Neuron (in vitro differentiated cells): ENCODE measurements at regions not wholly inside any gene's neighbourhood (a gene's known extent, or its start where the extent isn't known, plus 50 kb on each side); places are given as distances from the start of the nearest gene placed in this dataset.
"Not testable (repeated sequence)": the region's sequence is repeated elsewhere in the genome, so short reads cannot be mapped to it uniquely, and the experiment has no call there.

ENCODE experiments used
- H2AFZ ChIP-seq: one replicate; pipeline ENCODE4 v1.6.1; 2013; ENCODE audit warnings: low read depth, mild to moderate bottlenecking, inconsistent platforms, low read length, moderate library complexity
- H3K27me3 ChIP-seq: one replicate; pipeline ENCODE4 v1.6.1; 2013; ENCODE audit warnings: low read length; ENCODE audit not compliant: insufficient read depth
- H3K36me3 ChIP-seq: one replicate; pipeline ENCODE4 v1.6.1; 2013; ENCODE audit warnings: low read length; ENCODE audit not compliant: insufficient read depth
- H3K4me1 ChIP-seq: one replicate; pipeline ENCODE4 v1.6.1; 2013; ENCODE audit warnings: low read length; ENCODE audit not compliant: insufficient read depth
- H3K4me3 ChIP-seq: 2 replicates; pipeline ENCODE4 v1.5.1; 2013; ENCODE audit warnings: mild to moderate bottlenecking, low read length, moderate library complexity
- H3K9me3 ChIP-seq: one replicate; pipeline ENCODE4 v1.6.1; 2013; ENCODE audit warnings: low read length

- no peaks in the 10 kb centered on the region for H3K27me3 ChIP-seq
- no peaks in the 10 kb centered on the region for H3K4me1 ChIP-seq
- H3K4me3 ChIP-seq = no peak overlapping the region
These were observed 85.7 kb upstream of the PLD5 start for GRCh38 chr1:242610209-242610608.

GRCh38 chr1:242605521-242605920 lies 81.0 kb upstream of the PLD5 start:
- H3K36me3 ChIP-seq = no peaks in the 10 kb centered on the region
- H2AFZ ChIP-seq = no peak overlapping the region
- H3K4me1 ChIP-seq = no peaks in the 10 kb centered on the region
- peaks cover 1% of the 10 kb centered on the region for H3K9me3 ChIP-seq
- peaks cover 7% of the 10 kb centered on the region for H3K27me3 ChIP-seq
- H3K4me3 ChIP-seq = no peak overlapping the region

More at GRCh38 chr1:242610209-242610608, 85.7 kb upstream of the PLD5 start:
- H3K36me3 ChIP-seq = no peaks in the 10 kb centered on the region
- no peak overlapping the region for H2AFZ ChIP-seq
- H3K9me3 ChIP-seq = peaks cover 1% of the 10 kb centered on the region

GRCh38 chr1:242602001-242602400 lies 77.5 kb upstream of the PLD5 start:
- Histone ChIP-seq H3K27me3 (peaks cover 11% of the 10 kb centered on the region), H3K9me3 (peaks cover 1% of the 10 kb centered on the region), H3K36me3 (no peaks in the 10 kb centered on the region), H2AFZ (no peak overlapping the region), H3K4me3 (no peak overlapping the region), H3K4me1 (no peaks in the 10 kb centered on the region)

- H3K9me3 ChIP-seq, H3K4me3 ChIP-seq, H3K36me3 ChIP-seq, H2AFZ ChIP-seq, H3K4me1 ChIP-seq: not testable (repeated sequence)
- H3K27me3 ChIP-seq = peaks cover 13% of the 10 kb centered on the region
These were observed 69.3 kb upstream of the PLD5 start for GRCh38 chr1:242593756-242594155.

GRCh38 chr1:242586360-242586680 lies 61.8 kb upstream of the PLD5 start:
- H3K36me3 ChIP-seq = no peaks in the 10 kb centered on the region
- H3K9me3 ChIP-seq = no peaks in the 10 kb centered on the region
- H3K27me3 ChIP-seq = peaks cover 39% of the 10 kb centered on the region
- H3K4me3 ChIP-seq = no peak overlapping the region
- peaks cover 21% of the 10 kb centered on the region for H3K4me1 ChIP-seq
- H2AFZ ChIP-seq = no peak overlapping the region

GRCh38 chr1:242585616-242586359 lies 61.3 kb upstream of the PLD5 start:
- Histone ChIP-seq H3K9me3 (no peaks in the 10 kb centered on the region), H3K27me3 (peaks cover 44% of the 10 kb centered on the region), H3K36me3 (no peaks in the 10 kb centered on the region), H3K4me3 (no peak overlapping the region), H3K4me1 (peaks cover 21% of the 10 kb centered on the region), H2AFZ (no peak overlapping the region)

GRCh38 chr1:242582669-242583068 lies 58.2 kb upstream of the PLD5 start:
- H3K27me3 ChIP-seq = peaks cover 57% of the 10 kb centered on the region
- no peaks in the 10 kb centered on the region for H3K36me3 ChIP-seq
- H2AFZ ChIP-seq = no peak overlapping the region
- no peak overlapping the region for H3K4me3 ChIP-seq
- H3K4me1 ChIP-seq = peaks cover 21% of the 10 kb centered on the region
- H3K9me3 ChIP-seq = peaks cover 2% of the 10 kb centered on the region

- Histone ChIP-seq H3K36me3 (no peaks in the 10 kb centered on the region), H3K4me1 (no peaks in the 10 kb centered on the region), H3K27me3 (peaks cover 60% of the 10 kb centered on the region), H3K4me3 (no peak overlapping the region), H2AFZ (no peak overlapping the region), H3K9me3 (peaks cover 7% of the 10 kb centered on the region)
These were observed 55.2 kb upstream of the PLD5 start for GRCh38 chr1:242579528-242580235.
